ENCODE measurements at regions not wholly inside any gene's neighbourhood (a gene's known extent, or its start where the extent isn't known, plus 50 kb on each side); places are given as distances from the start of the nearest gene placed in this dataset.

- intact Hi-C loops (cut with micrococcal nuclease; ENCODE audit: unreplicated experiment): no loop called here
- H3K27ac ChIP-seq (ENCODE audit: low read depth, low read length, poor library complexity, severe bottlenecking): no peak overlapping the region
- no peaks in the 10 kb centered on the region for H3K9me3 ChIP-seq (ENCODE audit: low read length)
- POLR2A ChIA-PET: no interaction called here
- H3K4me2 ChIP-seq (ENCODE audit: low read length): no peak overlapping the region
- BruUV-seq (replicated peaks): no TSS peak
- no peaks in the 10 kb centered on the region for H3K9me2 ChIP-seq (ENCODE audit: insufficient read depth, low read length)
- TF ChIP-seq EZH2phosphoT487 (IDR thresholded peaks at IDR 0.05; ENCODE audit: borderline replicate concordance, low read depth, low read length): no peak
- DNase-seq (ENCODE audit: low spot score): no peak
- no peak overlapping the region for H2AFZ ChIP-seq (ENCODE audit: low read length)
- no peaks in the 10 kb centered on the region for H3K79me2 ChIP-seq (ENCODE audit: insufficient read depth, low read depth, low read length)
- H3K4me1 ChIP-seq (ENCODE audit: insufficient read depth, low read length, poor library complexity, severe bottlenecking): no peaks in the 10 kb centered on the region
- H4K20me1 ChIP-seq (ENCODE audit: insufficient read depth, low read length): no peaks in the 10 kb centered on the region
- CTCF ChIA-PET (ENCODE audit: unreplicated experiment): no interaction called here
- H3K36me3 ChIP-seq (ENCODE audit: insufficient read depth, low read length): no peaks in the 10 kb centered on the region
- H3K4me3 ChIP-seq (ENCODE audit: low read depth, low read length, poor library complexity, severe bottlenecking): no peak overlapping the region
Observed at GRCh38 chr10:132484922-132485321, 52.7 kb upstream of the INPP5A start.

DNA sequence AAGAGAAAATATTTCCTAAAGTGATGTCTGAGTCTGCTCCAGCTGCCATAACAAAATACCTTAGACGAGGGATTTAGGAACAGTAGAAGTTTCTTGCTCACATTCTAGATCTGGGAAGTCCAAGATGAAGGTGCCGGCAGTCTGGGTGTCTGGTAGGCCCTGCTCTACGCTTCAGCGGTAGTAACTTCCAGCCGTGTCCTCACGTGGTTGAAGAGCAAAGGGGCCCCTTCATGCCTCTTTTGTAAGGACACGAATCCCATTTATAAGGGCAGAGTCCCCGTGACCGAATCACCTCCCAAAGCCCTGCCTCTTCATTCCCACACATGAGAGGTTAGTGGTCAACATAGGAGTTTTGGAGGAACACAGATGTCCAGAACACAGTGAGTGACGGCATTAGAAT, 52.2 kb upstream of the INPP5A start:
- Histone ChIP-seq H3K27ac (ENCODE audit: low read depth, low read length, poor library complexity, severe bottlenecking) (no peak overlapping the region), H3K79me2 (ENCODE audit: insufficient read depth, low read depth, low read length) (no peaks in the 10 kb centered on the region), H3K36me3 (ENCODE audit: insufficient read depth, low read length) (no peaks in the 10 kb centered on the region), H3K9me2 (ENCODE audit: insufficient read depth, low read length) (no peaks in the 10 kb centered on the region), H2AFZ (ENCODE audit: low read length) (no peak overlapping the region), H3K4me2 (ENCODE audit: low read length) (no peak overlapping the region), H3K4me1 (ENCODE audit: insufficient read depth, low read length, poor library complexity, severe bottlenecking) (no peaks in the 10 kb centered on the region), H3K9me3 (ENCODE audit: low read length) (no peaks in the 10 kb centered on the region), H3K4me3 (ENCODE audit: low read depth, low read length, poor library complexity, severe bottlenecking) (no peak overlapping the region), H4K20me1 (ENCODE audit: insufficient read depth, low read length) (no peaks in the 10 kb centered on the region)
- intact Hi-C loops (cut with micrococcal nuclease; ENCODE audit: unreplicated experiment): no loop called here
- ChIA-PET CTCF (ENCODE audit: unreplicated experiment) (no interaction called here), POLR2A (no interaction called here)
- BruUV-seq (replicated peaks): no TSS peak
- no peak for TF ChIP-seq EZH2phosphoT487 (IDR thresholded peaks at IDR 0.05; ENCODE audit: borderline replicate concordance, low read depth, low read length)
- TF ChIP-seq, protein P1, sequence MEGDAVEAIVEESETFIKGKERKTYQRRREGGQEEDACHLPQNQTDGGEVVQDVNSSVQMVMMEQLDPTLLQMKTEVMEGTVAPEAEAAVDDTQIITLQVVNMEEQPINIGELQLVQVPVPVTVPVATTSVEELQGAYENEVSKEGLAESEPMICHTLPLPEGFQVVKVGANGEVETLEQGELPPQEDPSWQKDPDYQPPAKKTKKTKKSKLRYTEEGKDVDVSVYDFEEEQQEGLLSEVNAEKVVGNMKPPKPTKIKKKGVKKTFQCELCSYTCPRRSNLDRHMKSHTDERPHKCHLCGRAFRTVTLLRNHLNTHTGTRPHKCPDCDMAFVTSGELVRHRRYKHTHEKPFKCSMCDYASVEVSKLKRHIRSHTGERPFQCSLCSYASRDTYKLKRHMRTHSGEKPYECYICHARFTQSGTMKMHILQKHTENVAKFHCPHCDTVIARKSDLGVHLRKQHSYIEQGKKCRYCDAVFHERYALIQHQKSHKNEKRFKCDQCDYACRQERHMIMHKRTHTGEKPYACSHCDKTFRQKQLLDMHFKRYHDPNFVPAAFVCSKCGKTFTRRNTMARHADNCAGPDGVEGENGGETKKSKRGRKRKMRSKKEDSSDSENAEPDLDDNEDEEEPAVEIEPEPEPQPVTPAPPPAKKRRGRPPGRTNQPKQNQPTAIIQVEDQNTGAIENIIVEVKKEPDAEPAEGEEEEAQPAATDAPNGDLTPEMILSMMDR (conservative IDR thresholded peaks at IDR 0.05; ENCODE audit: low read length): no peak
- DNase-seq (ENCODE audit: low spot score): no peak

DNA sequence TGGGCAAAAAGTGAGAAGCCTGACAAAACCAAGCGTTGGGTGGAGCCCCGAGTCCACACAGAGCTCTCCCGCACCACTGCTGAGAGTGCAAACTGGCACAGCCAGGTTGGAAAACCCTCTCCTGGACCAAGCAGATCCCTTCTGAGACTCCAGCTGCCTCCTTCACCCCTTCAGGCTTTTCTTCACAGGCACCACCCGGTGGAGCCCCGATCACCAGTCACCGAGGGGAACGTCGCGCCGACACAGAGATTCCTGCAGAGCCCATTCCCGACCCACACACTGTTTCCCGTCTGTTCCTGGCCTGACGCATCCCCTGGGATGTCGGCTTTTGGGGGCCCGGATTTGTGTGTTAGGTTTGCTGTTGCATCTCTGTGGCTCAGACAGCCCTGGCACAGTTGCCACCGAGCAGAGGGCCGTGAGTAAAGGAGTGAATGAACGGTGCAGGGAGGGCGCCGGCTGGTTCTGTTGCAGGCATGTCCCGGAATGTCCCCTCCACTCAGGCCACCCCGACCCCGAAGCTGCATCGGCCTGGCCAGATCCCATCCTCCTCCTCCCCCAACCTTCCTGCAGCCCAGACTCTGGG, 51.0 kb upstream of the INPP5A start:
- CTCF ChIA-PET (ENCODE audit: unreplicated experiment): no interaction called here
- intact Hi-C loops (cut with micrococcal nuclease; ENCODE audit: unreplicated experiment): no loop called here
- no peak for TF ChIP-seq EZH2phosphoT487 (IDR thresholded peaks at IDR 0.05; ENCODE audit: borderline replicate concordance, low read depth, low read length)
- TF ChIP-seq, protein P1 (conservative IDR thresholded peaks at IDR 0.05; ENCODE audit: low read length): no peak
- no peaks in the 10 kb centered on the region for H3K4me1 ChIP-seq (ENCODE audit: insufficient read depth, low read length, poor library complexity, severe bottlenecking)
- H3K4me2 ChIP-seq (ENCODE audit: low read length): no peak overlapping the region
- no peak overlapping the region for H3K27ac ChIP-seq (ENCODE audit: low read depth, low read length, poor library complexity, severe bottlenecking)
- H2AFZ ChIP-seq (ENCODE audit: low read length): no peak overlapping the region
- H3K9me3 ChIP-seq (ENCODE audit: low read length): no peaks in the 10 kb centered on the region
- H4K20me1 ChIP-seq (ENCODE audit: insufficient read depth, low read length): no peaks in the 10 kb centered on the region
- no peak for DNase-seq (ENCODE audit: low spot score)
- H3K9me2 ChIP-seq (ENCODE audit: insufficient read depth, low read length): no peaks in the 10 kb centered on the region
- POLR2A ChIA-PET: no interaction called here
- no TSS peak for BruUV-seq (replicated peaks)
- H3K36me3 ChIP-seq (ENCODE audit: insufficient read depth, low read length): no peaks in the 10 kb centered on the region
- H3K4me3 ChIP-seq (ENCODE audit: low read depth, low read length, poor library complexity, severe bottlenecking): no peak overlapping the region
- no peaks in the 10 kb centered on the region for H3K79me2 ChIP-seq (ENCODE audit: insufficient read depth, low read depth, low read length)
